Pancreas (tissue), 10 donors: ENCODE measurements at regions not wholly inside any gene's neighbourhood (a gene's known extent, or its start where the extent isn't known, plus 50 kb on each side); places are given as distances from the start of the nearest gene placed in this dataset.

ENCODE experiments used
- ATAC-seq, 4 donors: fragments of 200-7000 bp; cut with Tn5 transposase; one replicate each; pipeline versions ENCODE4 v1.8.0 to v1.9.1; 2020; ENCODE audit warnings: mild to moderate bottlenecking in 4 of 4, moderate library complexity in 4 of 4
- DNase-seq, 6 donors: peaks; one replicate each; pipeline ENCODE4 v3.0.0-alpha.2; 2020
- FAIRE-seq: peaks from 2 replicates; lab custom pipeline; 2012; peaks lifted over from hg19 to GRCh38; lab: Jason Lieb, UNC
- H3K27ac ChIP-seq, 4 donors: fragments of 200-600 bp; sonication (generic); 1 replicate in 3 of 4; 2 replicates in 1 of 4; pipeline versions ENCODE4 v1.5.0 to v1.8.0; 2020
- H3K27me3 ChIP-seq, 4 donors: fragments of 200-600 bp; one replicate each; pipeline ENCODE4 v1.8.0; 2021
- H3K36me3 ChIP-seq, 3 donors: fragments of 200-600 bp; sonication (generic) in 1 of 3; one replicate each; pipeline versions ENCODE4 v1.5.0 to v1.8.0; 2020 to 2021
- H3K4me1 ChIP-seq, 3 donors: fragments of 200-600 bp; one replicate each; pipeline ENCODE4 v1.8.0; 2021
- H3K4me3 ChIP-seq, 4 donors: fragments of 200-600 bp; sonication (generic) in 2 of 4; one replicate each; pipeline versions ENCODE4 v1.5.0 to v1.8.0; 2020 to 2021
- H3K9me3 ChIP-seq, 4 donors: fragments of 200-600 bp; one replicate each; pipeline ENCODE4 v1.8.0; 2021
- CTCF ChIP-seq, 4 donors: fragments of 200-600 bp; sonication (generic) in 3 of 4; IDR thresholded peaks; one replicate each; pipeline versions ENCODE4 v1.5.0 to v1.8.0; 2021; ENCODE audit warnings: antibody characterized with exemption in 4 of 4
- WGBS, 2 donors: extraction: QIAGEN DNeasy Blood & Tissue Kit; methylation state at CpG; one replicate each; pipeline ENCODE4 v1.1.7; 2013; 5-methylcytosine and 5-hydroxymethylcytosine counted together
- intact Hi-C, 3 donors: fragments of 100-400 bp; cut with DNase I; formaldehyde crosslinking; loops; one replicate each; pipeline versions ENCODE4 v1.11.1 to v1.14.2; 2022
- donor health status: healthy with polysubstance abuse.
- donor health status: DM: no; HTN: no; CAD: no; lungs with moderate emphysema.
- donor health status: DM: no; HTN: no; CAD: no.
- donor health status: control.
- donor health status: control.
- donor health status: Bipolar disorder and iron deficiency.
- donor health status: DM: yes; HTN: yes; CAD: no.
- donor health status: DM: no; HTN: no; CAD: no.
- donor health status: DM: no; HTN: no; CAD: no.
- donor health status: DM: yes; HTN: yes; CAD: no.

GRCh38 chr2:88835726-88836125 lies 144.3 kb downstream of the RPIA start:
- Histone ChIP-seq H3K4me1 (no peaks in the 10 kb centered on the region), H3K4me3 (no peak overlapping the region), H3K27ac (no peak overlapping the region), H3K9me3 (no peaks in the 10 kb centered on the region), H3K36me3 (no peaks in the 10 kb centered on the region), H3K27me3 (no peaks in the 10 kb centered on the region)
- TF ChIP-seq CTCF (IDR thresholded peaks at IDR 0.05) = no peak
- intact Hi-C loops = no loop called here
- no peak for FAIRE-seq
- 65 to 66% methylated on average over 2 of the region's 2 CpGs for WGBS, 2 donors
- no peak for ATAC-seq
- DNase-seq = no peak

GRCh38 chr2:88836351-88836750 lies 144.9 kb downstream of the RPIA start:
- H3K9me3 ChIP-seq = no peaks in the 10 kb centered on the region
- no peak overlapping the region for H3K4me3 ChIP-seq
- no peak overlapping the region for H3K27ac ChIP-seq
- TF ChIP-seq CTCF (IDR thresholded peaks at IDR 0.05) = no peak
- no peak for DNase-seq
- ATAC-seq = no peak
- no peaks in the 10 kb centered on the region for H3K4me1 ChIP-seq
- H3K27me3 ChIP-seq = no peaks in the 10 kb centered on the region
- no peaks in the 10 kb centered on the region for H3K36me3 ChIP-seq
- intact Hi-C loops = no loop called here
- no peak for FAIRE-seq

- Histone ChIP-seq H3K27ac (no peak overlapping the region), H3K27me3 (no peaks in the 10 kb centered on the region), H3K9me3 (no peaks in the 10 kb centered on the region), H3K4me3 (no peak overlapping the region), H3K4me1 (no peaks in the 10 kb centered on the region), H3K36me3 (no peaks in the 10 kb centered on the region)
- DNase-seq (no peak), FAIRE-seq (no peak), ATAC-seq (no peak)
- no peak for TF ChIP-seq CTCF (IDR thresholded peaks at IDR 0.05)
- intact Hi-C loops = no loop called here
- 66 to 71% methylated on average over 4 of the region's 4 CpGs for WGBS, 2 donors
Measured at GRCh38 chr2:88837511-88838160, 146.2 kb downstream of the RPIA start.

GRCh38 chr2:88838165-88838635 lies 146.7 kb downstream of the RPIA start:
- TF ChIP-seq CTCF (IDR thresholded peaks at IDR 0.05) = no peak
- DNase-seq (no peak), ATAC-seq (no peak), FAIRE-seq (no peak)
- intact Hi-C loops = no loop called here
- Histone ChIP-seq H3K9me3 (no peaks in the 10 kb centered on the region), H3K27me3 (no peaks in the 10 kb centered on the region), H3K27ac (no peak overlapping the region), H3K36me3 (no peaks in the 10 kb centered on the region), H3K4me1 (no peaks in the 10 kb centered on the region), H3K4me3 (no peak overlapping the region)
- WGBS, 2 donors = 67 to 73% methylated on average over 4 of the region's 4 CpGs

- DNase-seq (no peak), ATAC-seq (no peak), FAIRE-seq (no peak)
- H3K36me3 ChIP-seq = no peaks in the 10 kb centered on the region
- H3K9me3 ChIP-seq = no peaks in the 10 kb centered on the region
- H3K4me1 ChIP-seq = no peaks in the 10 kb centered on the region
- no peak for TF ChIP-seq CTCF (IDR thresholded peaks at IDR 0.05)
- no peaks in the 10 kb centered on the region for H3K27me3 ChIP-seq
- intact Hi-C loops = no loop called here
- H3K4me3 ChIP-seq = no peak overlapping the region
- no peak overlapping the region for H3K27ac ChIP-seq
- WGBS, 2 donors = 84 to 88% methylated on average over 8 of the region's 8 CpGs
Measured at GRCh38 chr2:88841224-88841929, 149.9 kb downstream of the RPIA start.
